Renal cortex interstitium (tissue), 11 donors: ENCODE measurements at regions not wholly inside any gene's neighbourhood (a gene's known extent, or its start where the extent isn't known, plus 50 kb on each side); places are given as distances from the start of the nearest gene placed in this dataset.
"Not testable (repeated sequence)": the region's sequence is repeated elsewhere in the genome, so short reads cannot be mapped to it uniquely, and the experiment has no call there.

Experiments used
- DNase-seq, 11 donors: peaks; one replicate each; pipeline ENCODE4 v3.0.0-alpha.2; 2013; ENCODE audit warnings: low read depth in 9 of 11, low spot score in 4 of 11; ENCODE audit errors: extremely low read depth in 1 of 11

GRCh38 chr2:210844016-210844415 is 287.6 kb downstream of the CPS1 start:
- no peak for DNase-seq

GRCh38 chr2:210859314-210859713 is 302.9 kb downstream of the CPS1 start:
- no peak for DNase-seq

- no peak for DNase-seq
Observed at GRCh38 chr2:210860276-210860675, 303.9 kb downstream of the CPS1 start.

GRCh38 chr2:210861038-210861665 is 304.8 kb downstream of the CPS1 start:
- DNase-seq = no peak

- no peak for DNase-seq
Observed at GRCh38 chr2:210862283-210863065, 306.1 kb downstream of the CPS1 start.

- no peak for DNase-seq
Observed at GRCh38 chr2:210863283-210863682, 306.9 kb downstream of the CPS1 start.

GRCh38 chr2:210871566-210871965 is 315.2 kb downstream of the CPS1 start:
- not testable (repeated sequence) for DNase-seq

GRCh38 chr2:210873631-210874030 is 317.2 kb downstream of the CPS1 start:
- no peak for DNase-seq

- no peak for DNase-seq
Observed at GRCh38 chr2:210884227-210884626, 327.8 kb downstream of the CPS1 start.

GRCh38 chr2:210888035-210888434 is 331.6 kb downstream of the CPS1 start:
- no peak for DNase-seq

- DNase-seq = no peak
Observed at GRCh38 chr2:210895132-210895531, 338.7 kb downstream of the CPS1 start.

GRCh38 chr2:210899131-210899530 is 342.7 kb downstream of the CPS1 start:
- no peak for DNase-seq

GRCh38 chr2:210901326-210901725 is 344.9 kb downstream of the CPS1 start:
- no peak for DNase-seq

GRCh38 chr2:210912779-210913178 is 356.4 kb downstream of the CPS1 start:
- no peak for DNase-seq

GRCh38 chr2:210913461-210913860 is 357.1 kb downstream of the CPS1 start:
- DNase-seq = no peak

- no peak for DNase-seq
Observed at GRCh38 chr2:210915912-210916311, 359.5 kb downstream of the CPS1 start.

GRCh38 chr2:210917465-210917864 is 361.1 kb downstream of the CPS1 start:
- DNase-seq = no peak

- DNase-seq = no peak
Observed at GRCh38 chr2:210919128-210919527, 362.7 kb downstream of the CPS1 start.

- no peak for DNase-seq
Observed at GRCh38 chr2:210922419-210922818, 366.0 kb downstream of the CPS1 start.

- DNase-seq = no peak
Observed at GRCh38 chr2:210928714-210929113, 372.3 kb downstream of the CPS1 start.

GRCh38 chr2:210938228-210938627 is 381.8 kb downstream of the CPS1 start:
- no peak for DNase-seq
